ENCODE measurements at regions not wholly inside any gene's neighbourhood (a gene's known extent, or its start where the extent isn't known, plus 50 kb on each side); places are given as distances from the start of the nearest gene placed in this dataset.

- Mint-ChIP-seq H3K27ac (no peak overlapping the region), H3K4me1 (ENCODE audit: low read depth) (no peaks in the 10 kb centered on the region), H3K4me3 (ENCODE audit: low read depth) (no peak overlapping the region), H3K27me3 (ENCODE audit: low read depth) (no peaks in the 10 kb centered on the region), H3K36me3 (ENCODE audit: low read depth) (no peaks in the 10 kb centered on the region), H3K9me3 (no peaks in the 10 kb centered on the region)
- DNase-seq (ENCODE audit: low spot score) = no peak
- intact Hi-C loops (cut with micrococcal nuclease) = no loop called here
Observed at GRCh38 chr1:218804014-218804785, 369.5 kb upstream of the LYPLAL1 start.

DNA sequence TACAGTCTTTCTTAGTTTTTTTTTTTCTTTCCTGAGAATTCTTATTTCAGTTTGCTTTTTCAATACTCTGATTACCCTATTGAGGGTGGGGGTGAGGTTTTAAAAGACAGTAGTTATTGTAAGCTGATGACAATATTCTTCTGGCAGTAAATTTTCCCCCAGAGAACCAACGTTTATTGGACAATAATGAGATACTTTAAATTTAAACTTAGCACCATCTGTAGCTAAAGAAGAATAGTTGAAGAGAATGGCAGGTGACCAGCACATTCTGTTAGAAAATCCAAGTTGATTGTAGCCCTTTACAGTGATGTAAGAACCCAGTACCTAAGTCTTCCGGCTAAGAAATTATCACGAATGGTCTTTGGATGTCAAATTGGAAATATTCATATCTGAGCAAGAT, 364.6 kb upstream of the LYPLAL1 start:
- intact Hi-C loops (cut with micrococcal nuclease) = no loop called here
- Mint-ChIP-seq H3K4me3 (ENCODE audit: low read depth) (no peak overlapping the region), H3K27ac (no peak overlapping the region), H3K36me3 (ENCODE audit: low read depth) (no peaks in the 10 kb centered on the region), H3K27me3 (ENCODE audit: low read depth) (no peaks in the 10 kb centered on the region), H3K9me3 (no peaks in the 10 kb centered on the region), H3K4me1 (ENCODE audit: low read depth) (no peaks in the 10 kb centered on the region)
- no peak for DNase-seq (ENCODE audit: low spot score)

DNA sequence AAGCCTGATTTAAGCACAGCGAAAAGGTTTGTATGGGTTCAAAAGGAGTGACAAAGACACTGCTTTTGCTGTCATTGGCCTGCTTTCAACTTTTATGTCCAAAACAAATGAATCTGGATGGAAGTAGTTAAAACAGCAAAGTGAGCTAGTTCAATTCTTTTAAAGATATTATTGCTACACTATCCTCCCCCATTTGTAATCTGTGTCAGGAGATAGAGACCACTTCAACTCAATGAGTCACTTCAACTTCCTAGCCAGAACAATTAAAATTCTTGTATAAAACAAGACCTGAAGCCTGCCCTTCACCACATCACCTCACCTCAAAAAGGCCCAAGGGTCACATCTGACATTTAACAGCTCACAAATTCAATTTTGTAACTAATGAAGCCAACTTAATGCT, 364.1 kb upstream of the LYPLAL1 start:
- Mint-ChIP-seq H3K9me3 (no peaks in the 10 kb centered on the region), H3K27me3 (ENCODE audit: low read depth) (no peaks in the 10 kb centered on the region), H3K4me3 (ENCODE audit: low read depth) (no peak overlapping the region), H3K4me1 (ENCODE audit: low read depth) (no peaks in the 10 kb centered on the region), H3K36me3 (ENCODE audit: low read depth) (no peaks in the 10 kb centered on the region), H3K27ac (no peak overlapping the region)
- intact Hi-C loops (cut with micrococcal nuclease) = no loop called here
- no peak for DNase-seq (ENCODE audit: low spot score)

DNA sequence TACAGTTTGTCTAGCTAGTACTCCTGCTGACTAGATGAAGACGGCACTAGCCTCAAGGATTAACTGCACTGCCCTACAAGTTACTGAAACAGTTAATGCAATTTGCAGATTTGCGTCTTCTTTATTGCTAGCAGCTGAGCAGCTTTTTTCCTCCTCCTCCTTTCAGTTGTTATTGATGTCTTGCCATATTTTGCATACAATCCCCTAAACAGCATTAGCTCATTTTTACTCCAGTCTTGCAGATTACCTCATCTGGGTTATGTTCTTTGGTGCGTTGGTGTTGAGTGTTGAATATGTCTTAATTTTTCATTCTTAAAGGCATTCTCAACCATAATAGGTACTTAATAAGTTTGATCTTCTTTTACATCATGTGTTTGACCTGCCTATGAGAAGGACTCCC, 363.4 kb upstream of the LYPLAL1 start:
- no peak for DNase-seq (ENCODE audit: low spot score)
- Mint-ChIP-seq H3K27ac (no peak overlapping the region), H3K27me3 (ENCODE audit: low read depth) (no peaks in the 10 kb centered on the region), H3K9me3 (no peaks in the 10 kb centered on the region), H3K36me3 (ENCODE audit: low read depth) (no peaks in the 10 kb centered on the region), H3K4me1 (ENCODE audit: low read depth) (no peaks in the 10 kb centered on the region), H3K4me3 (ENCODE audit: low read depth) (no peak overlapping the region)
- intact Hi-C loops (cut with micrococcal nuclease) = no loop called here

DNA sequence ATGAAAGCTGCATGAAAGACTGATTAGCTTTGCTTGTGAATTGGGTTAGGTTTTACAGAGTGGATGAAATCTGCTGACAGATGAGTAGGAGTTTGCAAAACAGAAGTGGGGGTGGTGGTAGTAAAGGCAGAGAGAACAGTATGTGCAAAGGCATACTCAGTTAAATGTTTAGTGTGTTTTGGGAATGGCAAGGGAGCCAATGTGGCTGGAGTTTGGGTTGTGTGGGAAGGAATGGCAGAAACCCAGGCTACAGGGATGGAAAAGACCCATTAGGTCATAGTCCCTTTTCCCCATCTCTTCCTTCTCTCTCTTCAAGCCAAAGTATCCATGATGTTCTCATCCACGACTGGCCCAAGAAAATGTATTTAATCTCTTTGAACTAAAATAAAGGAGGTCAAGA, 362.2 kb upstream of the LYPLAL1 start:
- DNase-seq (ENCODE audit: low spot score) = no peak
- Mint-ChIP-seq H3K4me1 (ENCODE audit: low read depth) (no peaks in the 10 kb centered on the region), H3K36me3 (ENCODE audit: low read depth) (no peaks in the 10 kb centered on the region), H3K27ac (no peak overlapping the region), H3K27me3 (ENCODE audit: low read depth) (no peaks in the 10 kb centered on the region), H3K9me3 (no peaks in the 10 kb centered on the region), H3K4me3 (ENCODE audit: low read depth) (no peak overlapping the region)
- intact Hi-C loops (cut with micrococcal nuclease) = no loop called here

DNA sequence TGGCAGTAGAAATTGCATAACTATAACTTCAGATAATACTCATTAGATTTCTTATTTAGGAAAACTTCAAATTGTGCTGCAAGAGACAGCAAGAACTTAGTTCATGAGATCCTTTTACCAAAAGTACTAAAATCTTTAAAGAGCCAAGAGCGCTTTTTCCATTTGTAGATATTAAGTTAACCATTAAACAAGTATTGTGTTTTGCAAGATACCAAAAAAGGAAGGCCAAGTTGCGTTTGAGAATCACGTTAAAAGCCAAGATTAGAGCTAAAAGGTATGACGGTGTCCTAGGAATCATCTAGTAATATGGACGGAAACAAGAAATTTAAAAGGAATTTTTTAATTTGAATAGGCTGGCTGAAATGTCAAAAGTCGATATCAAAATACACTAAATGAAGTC, 361.3 kb upstream of the LYPLAL1 start:
- no peaks in the 10 kb centered on the region for H3K9me3 Mint-ChIP-seq
- H3K36me3 Mint-ChIP-seq (ENCODE audit: low read depth) = no peaks in the 10 kb centered on the region
- H3K4me1 Mint-ChIP-seq (ENCODE audit: low read depth) = no peaks in the 10 kb centered on the region
- DNase-seq (ENCODE audit: low spot score) = no peak
- intact Hi-C loops (cut with micrococcal nuclease) = no loop called here
- no peak overlapping the region for H3K4me3 Mint-ChIP-seq (ENCODE audit: low read depth)
- H3K27me3 Mint-ChIP-seq (ENCODE audit: low read depth) = no peaks in the 10 kb centered on the region
- no peak overlapping the region for H3K27ac Mint-ChIP-seq

GRCh38 chr1:218813237-218813636, 360.4 kb upstream of the LYPLAL1 start:
- intact Hi-C loops (cut with micrococcal nuclease) = no loop called here
- Mint-ChIP-seq H3K4me3 (ENCODE audit: low read depth) (no peak overlapping the region), H3K27me3 (ENCODE audit: low read depth) (no peaks in the 10 kb centered on the region), H3K27ac (no peak overlapping the region), H3K36me3 (ENCODE audit: low read depth) (no peaks in the 10 kb centered on the region), H3K9me3 (no peaks in the 10 kb centered on the region), H3K4me1 (ENCODE audit: low read depth) (no peaks in the 10 kb centered on the region)
- no peak for DNase-seq (ENCODE audit: low spot score)

DNA sequence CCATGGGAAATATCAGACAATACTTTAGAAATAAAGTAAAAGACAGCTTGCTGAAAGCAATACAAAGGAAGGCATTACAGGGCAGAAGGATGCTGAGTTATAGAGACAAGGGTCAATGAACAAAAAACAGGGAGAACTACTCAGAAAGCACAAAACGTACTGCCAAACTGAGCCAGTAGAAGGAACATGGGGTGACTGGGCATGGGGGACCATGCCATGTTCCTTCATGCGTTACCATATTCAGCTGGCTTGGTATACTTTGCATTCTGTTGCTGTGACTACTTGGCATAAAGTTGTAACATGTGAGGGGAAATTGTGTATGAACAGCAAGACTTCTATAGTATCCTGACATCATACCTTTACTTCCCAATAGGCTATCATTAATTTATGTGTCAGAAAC, 358.6 kb upstream of the LYPLAL1 start:
- intact Hi-C loops (cut with micrococcal nuclease) = no loop called here
- Mint-ChIP-seq H3K36me3 (ENCODE audit: low read depth) (no peaks in the 10 kb centered on the region), H3K27me3 (ENCODE audit: low read depth) (no peaks in the 10 kb centered on the region), H3K9me3 (no peaks in the 10 kb centered on the region), H3K27ac (no peak overlapping the region), H3K4me3 (ENCODE audit: low read depth) (no peak overlapping the region), H3K4me1 (ENCODE audit: low read depth) (no peaks in the 10 kb centered on the region)
- no peak for DNase-seq (ENCODE audit: low spot score)

DNA sequence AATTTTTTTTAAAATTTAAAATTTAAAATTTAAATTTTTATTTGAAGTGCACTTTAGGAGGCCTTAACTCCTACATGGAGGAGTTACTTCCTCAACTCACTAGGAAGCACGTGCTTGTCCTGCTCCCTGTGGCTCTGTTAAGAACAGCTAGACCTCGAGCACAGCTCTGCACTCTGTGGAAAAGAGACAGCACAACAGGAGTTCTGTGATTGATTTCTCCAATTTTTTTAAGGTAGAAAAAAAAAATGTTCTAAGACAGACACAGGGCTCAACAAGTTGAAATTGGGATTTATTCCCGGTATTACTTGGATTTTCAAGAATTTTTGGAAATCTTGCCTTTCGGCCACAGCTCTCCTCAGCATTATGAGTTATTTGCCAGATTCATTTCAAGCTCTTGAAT, 356.6 kb upstream of the LYPLAL1 start:
- Mint-ChIP-seq H3K36me3 (ENCODE audit: low read depth) (no peaks in the 10 kb centered on the region), H3K27ac (no peak overlapping the region), H3K9me3 (no peaks in the 10 kb centered on the region), H3K4me1 (ENCODE audit: low read depth) (no peaks in the 10 kb centered on the region), H3K27me3 (ENCODE audit: low read depth) (no peaks in the 10 kb centered on the region), H3K4me3 (ENCODE audit: low read depth) (no peak overlapping the region)
- intact Hi-C loops (cut with micrococcal nuclease) = no loop called here
- DNase-seq (ENCODE audit: low spot score) = no peak

- Mint-ChIP-seq H3K9me3 (no peaks in the 10 kb centered on the region), H3K27ac (no peak overlapping the region), H3K4me1 (ENCODE audit: low read depth) (no peaks in the 10 kb centered on the region), H3K27me3 (ENCODE audit: low read depth) (no peaks in the 10 kb centered on the region), H3K36me3 (ENCODE audit: low read depth) (no peaks in the 10 kb centered on the region), H3K4me3 (ENCODE audit: low read depth) (no peak overlapping the region)
- no peak for DNase-seq (ENCODE audit: low spot score)
- intact Hi-C loops (cut with micrococcal nuclease) = no loop called here
Observed at GRCh38 chr1:218817691-218818465, 355.8 kb upstream of the LYPLAL1 start.

GRCh38 chr1:218823291-218823900, 350.3 kb upstream of the LYPLAL1 start:
- no peaks in the 10 kb centered on the region for H3K9me3 Mint-ChIP-seq
- H3K4me1 Mint-ChIP-seq (ENCODE audit: low read depth) = no peaks in the 10 kb centered on the region
- no peak for DNase-seq (ENCODE audit: low spot score)
- H3K27me3 Mint-ChIP-seq (ENCODE audit: low read depth) = no peaks in the 10 kb centered on the region
- intact Hi-C loops (cut with micrococcal nuclease) = no loop called here
- no peaks in the 10 kb centered on the region for H3K36me3 Mint-ChIP-seq (ENCODE audit: low read depth)
- H3K4me3 Mint-ChIP-seq (ENCODE audit: low read depth) = no peak overlapping the region
- H3K27ac Mint-ChIP-seq = no peak overlapping the region

- DNase-seq (ENCODE audit: low spot score) = no peak
- H3K4me3 Mint-ChIP-seq (ENCODE audit: low read depth) = no peak overlapping the region
- no peaks in the 10 kb centered on the region for H3K27me3 Mint-ChIP-seq (ENCODE audit: low read depth)
- no peaks in the 10 kb centered on the region for H3K36me3 Mint-ChIP-seq (ENCODE audit: low read depth)
- no peaks in the 10 kb centered on the region for H3K9me3 Mint-ChIP-seq
- no peak overlapping the region for H3K27ac Mint-ChIP-seq
- no peaks in the 10 kb centered on the region for H3K4me1 Mint-ChIP-seq (ENCODE audit: low read depth)
- intact Hi-C loops (cut with micrococcal nuclease) = no loop called here
Observed at GRCh38 chr1:218827486-218827885, 346.2 kb upstream of the LYPLAL1 start.

- H3K27ac Mint-ChIP-seq = no peak overlapping the region
- DNase-seq (ENCODE audit: low spot score) = no peak
Observed at GRCh38 chr1:218828125-218828650, 345.5 kb upstream of the LYPLAL1 start.

More at GRCh38 chr1:218828125-218828650, 345.5 kb upstream of the LYPLAL1 start:
- Mint-ChIP-seq H3K36me3 (ENCODE audit: low read depth) (no peaks in the 10 kb centered on the region), H3K9me3 (no peaks in the 10 kb centered on the region), H3K4me1 (ENCODE audit: low read depth) (no peaks in the 10 kb centered on the region), H3K4me3 (ENCODE audit: low read depth) (no peak overlapping the region), H3K27me3 (ENCODE audit: low read depth) (no peaks in the 10 kb centered on the region)
- intact Hi-C loops (cut with micrococcal nuclease) = no loop called here
